HG02938 (cell line): ENCODE measurements at regions not wholly inside any gene's neighbourhood (a gene's known extent, or its start where the extent isn't known, plus 50 kb on each side); places are given as distances from the start of the nearest gene placed in this dataset.
"Not testable (repeated sequence)": the region's sequence is repeated elsewhere in the genome, so short reads cannot be mapped to it uniquely, and the experiment has no call there.

Experiments used
- ATAC-seq: cut with Tn5 transposase; IDR thresholded peaks from one replicate; pipeline ENCODE4 v1.9.1; 2021; ENCODE audit warnings: mild to moderate bottlenecking, moderate library complexity; ENCODE audit not compliant: unreplicated experiment

- no peak for ATAC-seq
Observed at GRCh38 chr5:56311306-56311905, 78.3 kb upstream of the ANKRD55 start.

GRCh38 chr5:56310711-56311204 is 77.6 kb upstream of the ANKRD55 start:
- no peak for ATAC-seq

GRCh38 chr5:56309262-56309826 is 76.2 kb upstream of the ANKRD55 start:
- no peak for ATAC-seq

GRCh38 chr5:56307714-56308333 is 74.7 kb upstream of the ANKRD55 start:
- ATAC-seq, result no peak

DNA sequence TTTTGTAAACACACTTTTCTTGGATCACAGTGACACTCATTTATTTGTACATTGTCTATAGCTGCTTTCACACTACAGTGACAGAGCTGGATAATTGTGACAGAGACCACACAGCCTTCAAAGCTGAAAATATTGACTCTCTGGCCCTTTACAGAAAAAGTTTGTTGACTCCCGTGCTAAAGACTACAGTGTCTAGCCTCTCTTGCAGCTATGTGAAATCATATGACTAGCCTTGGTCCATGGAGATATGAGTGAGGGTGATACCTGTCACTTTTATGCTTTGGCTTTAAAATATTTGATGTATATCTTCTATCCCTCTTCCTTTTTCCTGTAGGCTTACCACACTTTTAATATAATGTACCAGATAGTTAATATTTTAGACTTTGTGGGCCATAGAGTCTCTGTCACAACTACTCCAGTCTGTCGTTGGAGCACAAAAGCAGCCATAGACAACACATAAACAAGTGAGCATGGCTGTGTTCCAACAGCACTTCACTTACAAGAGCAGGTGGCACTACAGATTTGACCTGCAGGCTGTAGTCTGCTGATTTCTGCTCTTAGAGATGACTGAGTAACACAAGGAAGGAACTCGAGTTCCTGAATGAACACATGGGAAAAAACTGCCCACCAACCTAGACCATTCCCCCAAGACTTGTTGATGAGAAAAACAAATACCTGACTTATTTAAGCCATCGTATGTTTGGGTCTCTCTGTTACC is 73.5 kb upstream of the ANKRD55 start:
- no peak for ATAC-seq

- ATAC-seq, result no peak
Observed at GRCh38 chr5:56305001-56305950, 72.1 kb upstream of the ANKRD55 start.

GRCh38 chr5:56303511-56303910 is 70.4 kb upstream of the ANKRD55 start:
- ATAC-seq, result no peak

DNA sequence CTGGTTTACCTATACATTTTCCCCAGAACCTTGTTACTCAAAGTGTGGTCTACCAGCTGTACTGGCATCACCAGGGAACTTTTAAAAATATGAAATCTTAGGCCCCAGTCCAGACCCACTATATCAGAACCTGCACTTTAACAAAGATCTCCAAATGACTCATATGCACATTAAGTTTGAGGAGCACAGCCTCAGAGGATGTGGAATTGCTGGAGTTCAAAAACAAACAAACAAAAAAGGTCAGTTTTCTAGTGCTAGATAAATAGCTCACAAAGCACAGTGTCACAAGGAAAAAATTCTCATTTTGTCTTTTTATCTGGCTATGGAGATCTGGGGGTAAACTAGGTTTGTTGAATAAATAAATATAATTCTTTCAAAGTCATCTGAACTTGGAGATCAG is 68.9 kb upstream of the ANKRD55 start:
- ATAC-seq, result no peak

DNA sequence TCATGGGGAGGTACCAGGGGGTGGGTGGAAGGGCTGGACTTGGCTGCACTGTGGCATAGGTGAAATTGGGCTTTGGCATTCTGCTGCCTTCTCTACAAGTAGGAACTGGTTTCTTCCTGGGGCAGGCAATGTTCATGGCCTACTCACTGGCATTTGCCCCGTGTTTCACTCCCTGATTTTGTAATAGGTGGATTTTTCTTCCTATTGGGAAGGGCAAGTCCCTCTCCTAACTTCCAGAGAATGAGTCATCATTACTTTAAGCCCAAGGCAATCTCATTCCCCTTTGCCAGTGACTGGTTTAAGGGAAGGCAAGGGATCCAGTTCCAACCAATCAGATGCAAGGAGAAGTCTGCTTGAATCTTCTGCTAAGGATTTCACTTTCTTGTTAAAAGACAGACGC is 67.9 kb upstream of the ANKRD55 start:
- ATAC-seq, result no peak

DNA sequence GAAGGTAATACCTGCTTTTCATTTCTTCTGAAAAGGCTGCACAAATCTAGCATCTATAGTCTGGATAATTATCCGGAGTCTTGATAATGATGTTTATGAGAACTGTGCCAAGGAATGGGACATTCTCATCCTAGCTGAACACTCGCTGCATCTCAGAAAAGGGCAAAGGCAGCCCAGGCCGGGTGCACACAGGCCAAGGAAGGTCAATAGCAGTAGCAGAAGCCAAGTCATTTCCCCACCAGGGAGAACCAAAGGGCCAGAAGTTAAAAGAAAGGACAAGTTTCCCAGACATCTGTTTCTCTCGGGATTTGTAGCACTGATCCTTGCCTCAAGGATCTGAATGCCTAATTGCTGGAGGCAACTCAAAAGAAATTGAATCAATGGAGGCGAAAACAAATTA is 66.1 kb upstream of the ANKRD55 start:
- ATAC-seq, result no peak

DNA sequence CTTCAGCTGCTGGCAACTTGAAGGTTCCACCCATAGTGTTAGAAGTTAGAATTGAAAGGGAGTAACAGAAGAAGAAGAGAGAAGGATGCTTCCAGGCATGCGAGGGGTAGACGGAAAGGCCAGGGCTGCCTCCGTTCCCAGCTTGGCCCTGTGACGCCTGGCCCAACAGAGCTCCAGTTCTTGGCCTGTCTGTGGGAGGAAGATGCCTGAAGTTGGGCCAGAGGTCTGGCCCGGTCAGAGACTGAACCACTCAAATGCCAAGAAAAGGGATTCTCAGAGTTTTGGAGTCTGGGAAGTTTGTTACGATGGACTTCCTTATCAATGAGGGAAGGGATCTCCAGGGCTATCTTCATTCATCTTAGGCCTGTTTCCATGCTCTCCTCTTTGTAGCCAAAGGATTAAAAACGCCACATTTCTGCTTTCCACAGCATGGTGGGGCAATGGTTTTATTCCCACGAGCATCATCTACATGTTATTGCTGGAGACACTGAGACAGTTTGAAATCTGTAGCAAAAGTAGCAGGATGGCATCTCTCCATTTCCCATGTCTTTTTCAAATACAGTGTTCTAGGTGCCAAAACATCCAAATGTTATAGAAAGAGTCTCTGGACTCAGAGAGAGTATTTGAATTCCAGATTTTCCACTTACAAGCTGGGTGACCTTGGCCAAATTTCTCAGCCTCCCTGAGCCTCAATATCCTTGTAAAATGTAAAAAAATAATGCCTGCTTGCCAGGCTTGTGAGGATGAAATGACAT is 65.4 kb upstream of the ANKRD55 start:
- no peak for ATAC-seq

- ATAC-seq, result no peak
Observed at GRCh38 chr5:56297851-56298250, 64.7 kb upstream of the ANKRD55 start.

GRCh38 chr5:56295311-56295710 is 62.2 kb upstream of the ANKRD55 start:
- ATAC-seq, result not testable (repeated sequence)

DNA sequence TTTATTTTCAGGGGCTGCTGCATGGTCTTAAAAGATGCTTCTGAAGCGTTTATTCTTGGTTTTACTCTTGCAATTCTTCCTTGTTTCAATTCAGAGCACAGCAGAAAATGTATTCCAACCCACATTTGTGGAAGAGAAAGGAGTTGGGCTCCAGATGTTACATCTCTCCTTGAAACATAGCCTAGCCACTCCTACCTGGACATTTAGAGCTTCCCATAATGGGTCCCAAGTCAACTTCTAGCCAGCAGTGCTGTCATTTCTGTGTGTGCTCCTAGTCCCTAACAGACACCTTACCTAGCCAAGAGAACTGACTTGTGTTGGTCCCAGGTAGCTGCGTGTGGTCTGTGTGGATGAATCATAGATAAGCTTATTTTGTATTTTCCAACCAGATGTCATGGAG is 61.2 kb upstream of the ANKRD55 start:
- no peak for ATAC-seq

GRCh38 chr5:56292874-56293273 is 59.7 kb upstream of the ANKRD55 start:
- not testable (repeated sequence) for ATAC-seq

DNA sequence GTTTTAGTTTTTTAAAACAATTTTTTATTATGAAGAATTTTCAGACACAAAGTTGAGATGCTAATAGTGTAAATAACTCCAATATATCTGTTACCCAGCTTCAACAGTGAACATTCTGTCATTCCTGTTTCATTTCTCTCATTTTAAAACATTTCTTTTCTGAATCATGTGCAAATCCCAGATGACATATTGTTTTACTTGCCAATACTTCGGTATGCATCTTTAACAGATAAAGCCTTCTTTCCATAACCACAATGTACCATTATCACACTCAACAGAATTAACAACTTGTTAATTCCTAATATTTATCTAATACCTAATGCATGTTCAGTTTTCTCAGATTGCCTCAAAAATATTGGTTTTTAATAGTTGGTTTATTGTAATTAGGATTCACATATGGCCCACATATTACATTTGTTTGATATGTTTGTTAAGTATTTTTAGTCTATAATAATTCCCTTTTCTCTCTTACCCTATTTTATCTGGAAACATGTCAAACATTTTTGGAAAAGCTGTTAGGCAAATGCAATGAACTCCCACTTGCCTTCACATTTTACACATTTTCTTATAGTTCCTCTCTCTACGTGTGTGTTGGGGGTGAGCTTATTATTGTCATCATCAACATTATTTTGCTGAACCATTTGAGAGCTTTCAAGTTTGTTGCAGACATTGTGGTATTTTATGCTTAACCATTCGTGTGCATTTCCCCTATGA is 58.7 kb upstream of the ANKRD55 start:
- no peak for ATAC-seq

GRCh38 chr5:56291079-56291643 is 58.0 kb upstream of the ANKRD55 start:
- no peak for ATAC-seq

- no peak for ATAC-seq
Observed at GRCh38 chr5:56290378-56291078, 57.4 kb upstream of the ANKRD55 start.
